Ovary (tissue), 3 donors: ENCODE measurements at regions not wholly inside any gene's neighbourhood (a gene's known extent, or its start where the extent isn't known, plus 50 kb on each side); places are given as distances from the start of the nearest gene placed in this dataset.

Experiments used
- CTCF ChIP-seq, 3 donors: fragments of 450-650 bp in 2 of 3; fragments of 200-600 bp in 1 of 3; IDR thresholded peaks; one replicate each; pipeline versions ENCODE4 v1.5.1 to v1.8.0; 2016 to 2022; ENCODE audit warnings: antibody characterized with exemption in 3 of 3, mild to moderate bottlenecking in 1 of 3
- EP300 ChIP-seq: sonication (generic); formaldehyde crosslinking; IDR thresholded peaks from one replicate; pipeline ENCODE4 v1.6.1; 2017; ENCODE audit warnings: antibody characterized with exemption
- donor health status: DM: no; HTN: no; CAD: no.

GRCh38 chr1:2878591-2878990 is 77.1 kb upstream of the TTC34 start:
- no peak for TF ChIP-seq CTCF (IDR thresholded peaks at IDR 0.05)
- no peak for TF ChIP-seq EP300
